ENCODE measurements at regions not wholly inside any gene's neighbourhood (a gene's known extent, or its start where the extent isn't known, plus 50 kb on each side); places are given as distances from the start of the nearest gene placed in this dataset.
"Not testable (repeated sequence)": the region's sequence is repeated elsewhere in the genome, so short reads cannot be mapped to it uniquely, and the experiment has no call there.

- TF ChIP-seq EZH2phosphoT487 (conservative IDR thresholded peaks at IDR 0.05; ENCODE audit: low read length) = not testable (repeated sequence)
- TF ChIP-seq, protein P1, sequence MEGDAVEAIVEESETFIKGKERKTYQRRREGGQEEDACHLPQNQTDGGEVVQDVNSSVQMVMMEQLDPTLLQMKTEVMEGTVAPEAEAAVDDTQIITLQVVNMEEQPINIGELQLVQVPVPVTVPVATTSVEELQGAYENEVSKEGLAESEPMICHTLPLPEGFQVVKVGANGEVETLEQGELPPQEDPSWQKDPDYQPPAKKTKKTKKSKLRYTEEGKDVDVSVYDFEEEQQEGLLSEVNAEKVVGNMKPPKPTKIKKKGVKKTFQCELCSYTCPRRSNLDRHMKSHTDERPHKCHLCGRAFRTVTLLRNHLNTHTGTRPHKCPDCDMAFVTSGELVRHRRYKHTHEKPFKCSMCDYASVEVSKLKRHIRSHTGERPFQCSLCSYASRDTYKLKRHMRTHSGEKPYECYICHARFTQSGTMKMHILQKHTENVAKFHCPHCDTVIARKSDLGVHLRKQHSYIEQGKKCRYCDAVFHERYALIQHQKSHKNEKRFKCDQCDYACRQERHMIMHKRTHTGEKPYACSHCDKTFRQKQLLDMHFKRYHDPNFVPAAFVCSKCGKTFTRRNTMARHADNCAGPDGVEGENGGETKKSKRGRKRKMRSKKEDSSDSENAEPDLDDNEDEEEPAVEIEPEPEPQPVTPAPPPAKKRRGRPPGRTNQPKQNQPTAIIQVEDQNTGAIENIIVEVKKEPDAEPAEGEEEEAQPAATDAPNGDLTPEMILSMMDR (IDR thresholded peaks at IDR 0.05; ENCODE audit: insufficient read depth, low read length, poor library complexity, severe bottlenecking) = not testable (repeated sequence)
These were observed 323.6 kb upstream of the NOTCH2NLA start for GRCh38 chr1:146552414-146552813.

All from SU-DHL-6 (cell line).